Activated naive CD4-positive, alpha-beta T cell (primary cell): ENCODE measurements at regions not wholly inside any gene's neighbourhood (a gene's known extent, or its start where the extent isn't known, plus 50 kb on each side); places are given as distances from the start of the nearest gene placed in this dataset.
A peak's percentile ranks its signal among the peaks of the same experiment; 100 is the strongest.
"Not testable (repeated sequence)": the region's sequence is repeated elsewhere in the genome, so short reads cannot be mapped to it uniquely, and the experiment has no call there.

Source experiments
- DNase-seq, 4 experiments: peaks; one replicate each; lab custom pipeline; 2025; lab: John Stamatoyannopoulos, UW

DNA sequence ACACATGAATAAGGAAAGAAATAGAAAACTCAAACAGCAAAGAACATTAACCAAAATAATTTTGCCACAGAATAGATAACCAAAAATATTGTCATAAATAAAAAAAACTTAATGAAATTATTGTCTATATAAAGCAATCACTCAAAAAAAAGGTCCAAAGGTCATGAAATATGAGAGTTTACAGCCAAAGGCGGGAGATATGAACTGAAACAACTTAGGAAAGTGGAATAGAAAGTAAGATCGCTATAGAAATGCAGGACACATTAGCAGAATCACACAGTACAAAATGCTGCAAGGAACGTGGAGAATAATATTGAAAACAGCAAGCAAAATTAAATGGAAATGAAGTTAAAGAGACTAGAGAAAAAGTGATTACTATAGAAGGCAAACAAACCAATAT lies 375.0 kb upstream of the ARHGEF26 start:
- no peak for DNase-seq

DNA sequence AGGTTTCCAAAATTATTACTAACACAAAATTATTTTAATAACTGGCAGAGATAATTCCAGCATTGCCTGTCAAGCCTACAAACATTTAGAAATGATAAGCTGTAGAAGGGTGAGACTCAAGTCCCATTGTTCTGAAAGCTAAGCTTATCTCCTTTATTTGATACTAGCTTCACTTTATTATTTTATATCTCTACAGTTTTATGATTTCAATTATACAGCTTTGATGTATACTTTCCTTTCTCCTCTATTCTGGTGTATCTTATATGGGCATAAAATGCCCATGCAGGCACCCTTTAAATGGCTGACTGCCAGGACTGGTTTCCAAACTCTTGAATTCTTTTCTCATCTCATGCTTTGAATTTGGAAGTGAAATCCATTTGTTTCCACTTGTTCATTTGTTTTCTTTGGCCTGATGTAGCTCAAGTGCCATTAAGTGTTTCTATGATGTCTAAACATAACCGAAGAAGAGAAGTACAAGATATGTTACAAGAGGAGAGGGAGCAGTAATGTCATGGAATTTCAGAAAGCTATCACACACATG lies 372.1 kb upstream of the ARHGEF26 start:
- DNase-seq = no peak

DNA sequence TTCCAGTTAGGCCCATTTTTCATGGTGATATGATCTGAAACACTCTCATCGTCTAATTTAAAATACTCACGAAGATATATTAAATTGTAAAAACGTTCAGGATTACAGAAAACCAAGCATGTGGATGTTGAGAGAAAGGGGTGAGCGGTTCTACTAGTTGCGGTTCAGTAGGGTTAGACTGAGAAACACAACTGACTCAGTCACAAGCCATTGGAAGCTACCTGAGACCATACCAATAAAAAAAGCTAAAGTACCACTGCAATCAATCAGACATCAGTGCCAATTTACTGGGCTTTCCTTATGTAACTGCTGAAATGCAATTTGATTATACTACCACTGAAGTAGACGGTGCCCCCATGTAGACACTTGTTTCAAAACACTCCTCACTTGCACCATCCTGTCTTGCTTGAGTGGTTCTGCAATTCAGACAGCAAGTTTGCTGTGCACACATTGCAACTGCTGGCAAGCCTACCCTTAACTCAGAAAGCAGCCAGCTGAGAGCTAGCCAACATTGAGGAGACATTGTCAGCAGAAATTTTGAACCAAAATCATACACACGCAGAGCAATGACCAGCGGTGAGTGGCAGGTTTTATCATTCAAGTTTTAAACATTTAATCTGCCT lies 368.7 kb upstream of the ARHGEF26 start:
- DNase-seq = no peak

DNA sequence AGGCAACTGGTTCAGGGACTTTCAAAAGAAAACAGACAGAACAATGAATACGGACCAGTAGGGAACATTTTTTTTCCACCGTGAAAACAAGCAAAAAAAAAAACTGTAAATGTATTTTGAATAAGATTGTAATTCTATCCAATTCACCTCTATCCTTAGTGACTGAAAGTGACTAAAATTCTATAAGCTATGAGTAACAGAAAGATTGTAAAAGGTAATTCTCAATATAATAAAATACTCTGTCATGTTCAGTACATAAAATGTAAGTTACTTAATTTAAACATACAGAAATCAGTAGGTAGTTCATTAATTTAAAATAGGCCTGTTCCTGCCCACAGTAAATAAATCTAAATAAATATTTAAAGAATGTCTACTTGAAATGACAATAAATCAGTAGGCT lies 368.2 kb upstream of the ARHGEF26 start:
- no peak for DNase-seq

DNA sequence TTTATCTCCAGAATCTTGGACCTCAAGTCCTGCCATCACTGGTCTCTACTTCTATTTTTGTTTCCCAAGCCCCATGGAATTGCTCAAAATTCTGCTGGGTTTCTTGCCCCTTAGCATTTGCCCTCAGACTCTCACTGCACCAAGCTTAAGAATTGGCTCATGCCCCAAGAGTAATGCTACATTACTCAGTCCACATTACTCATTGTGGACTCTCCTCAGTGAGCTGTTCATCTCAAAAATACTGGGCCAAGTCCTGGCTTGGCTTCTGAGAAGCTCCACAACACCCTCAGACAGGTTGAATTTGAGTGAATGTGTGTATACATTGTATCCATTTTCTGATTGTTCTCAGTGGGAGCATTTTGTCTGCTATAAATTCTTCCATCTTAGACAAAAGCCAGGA lies 364.4 kb upstream of the ARHGEF26 start:
- DNase-seq = no peak

DNA sequence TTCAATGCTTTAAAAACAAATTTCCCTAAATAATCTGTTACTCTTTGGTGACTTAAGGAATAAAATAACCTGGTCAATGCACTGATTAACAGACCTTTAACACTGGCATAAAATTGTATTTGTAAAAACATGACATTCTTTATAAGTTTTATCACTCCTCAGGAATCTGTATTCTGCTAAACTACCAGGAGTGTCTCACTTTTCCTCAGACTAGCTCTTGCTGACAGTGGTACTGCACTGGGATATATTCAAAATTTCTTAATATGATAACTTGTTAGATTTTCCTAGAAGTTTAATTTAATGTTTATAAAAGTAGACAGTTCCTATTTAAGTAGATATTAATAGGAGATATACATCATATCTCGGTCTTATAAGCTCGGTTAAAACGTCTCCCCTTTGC lies 363.4 kb upstream of the ARHGEF26 start:
- DNase-seq = no peak

DNA sequence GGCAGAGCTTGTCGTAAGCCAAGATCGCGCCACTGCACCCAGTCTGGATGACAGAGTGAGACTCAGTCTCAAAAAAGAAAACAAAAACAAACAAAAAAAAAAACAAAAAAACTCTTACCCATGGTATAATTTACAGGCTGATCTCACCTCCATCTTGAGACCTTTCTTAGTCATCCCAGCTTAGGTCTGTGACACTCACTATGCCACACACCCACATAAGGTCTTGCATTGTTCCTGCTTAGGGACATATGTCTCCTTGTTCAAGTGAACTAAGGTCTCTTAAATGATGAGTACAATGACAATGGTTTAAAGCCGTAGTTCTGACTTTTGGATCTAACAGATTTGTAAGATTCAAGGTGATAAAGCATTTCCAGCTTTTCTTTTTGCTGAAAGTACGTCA lies 360.2 kb upstream of the ARHGEF26 start:
- DNase-seq = no peak

DNA sequence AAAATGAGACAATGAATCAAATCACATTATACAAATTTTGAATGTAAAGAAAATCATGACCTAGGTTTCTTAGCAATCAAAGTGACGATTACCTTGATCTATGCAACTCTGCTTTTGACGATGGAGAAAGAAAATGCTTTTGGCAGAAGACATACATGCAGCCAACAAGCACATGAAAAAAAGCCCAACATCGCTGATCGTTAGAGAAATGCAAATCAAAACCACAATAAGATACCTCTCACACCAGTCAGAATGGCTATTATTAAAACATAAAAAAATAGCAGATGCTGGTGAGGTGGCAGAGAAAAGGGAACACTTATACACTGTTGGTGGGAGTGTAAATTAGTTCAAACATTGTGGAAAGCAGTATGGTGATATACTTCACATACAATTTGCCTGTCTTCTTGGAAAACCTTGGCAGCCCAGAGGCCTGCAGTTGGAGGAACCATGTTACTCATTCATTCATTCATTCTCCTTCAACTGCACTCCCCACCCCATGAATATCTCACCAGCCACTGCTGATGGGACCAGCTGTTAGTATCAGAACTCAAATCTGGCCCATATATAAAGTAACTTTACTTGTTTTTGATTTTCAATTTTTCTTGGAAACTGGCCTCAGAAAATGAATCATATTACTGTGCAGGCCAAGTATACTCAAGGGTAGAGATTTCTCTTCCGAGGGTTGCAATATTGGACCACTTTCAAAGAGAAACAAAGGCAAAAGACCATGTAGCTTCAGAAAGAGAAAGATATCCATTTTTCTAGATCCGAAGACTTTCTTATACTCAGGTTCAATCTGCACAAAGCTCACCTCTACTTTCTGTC lies 358.6 kb upstream of the ARHGEF26 start:
- no peak for DNase-seq

DNA sequence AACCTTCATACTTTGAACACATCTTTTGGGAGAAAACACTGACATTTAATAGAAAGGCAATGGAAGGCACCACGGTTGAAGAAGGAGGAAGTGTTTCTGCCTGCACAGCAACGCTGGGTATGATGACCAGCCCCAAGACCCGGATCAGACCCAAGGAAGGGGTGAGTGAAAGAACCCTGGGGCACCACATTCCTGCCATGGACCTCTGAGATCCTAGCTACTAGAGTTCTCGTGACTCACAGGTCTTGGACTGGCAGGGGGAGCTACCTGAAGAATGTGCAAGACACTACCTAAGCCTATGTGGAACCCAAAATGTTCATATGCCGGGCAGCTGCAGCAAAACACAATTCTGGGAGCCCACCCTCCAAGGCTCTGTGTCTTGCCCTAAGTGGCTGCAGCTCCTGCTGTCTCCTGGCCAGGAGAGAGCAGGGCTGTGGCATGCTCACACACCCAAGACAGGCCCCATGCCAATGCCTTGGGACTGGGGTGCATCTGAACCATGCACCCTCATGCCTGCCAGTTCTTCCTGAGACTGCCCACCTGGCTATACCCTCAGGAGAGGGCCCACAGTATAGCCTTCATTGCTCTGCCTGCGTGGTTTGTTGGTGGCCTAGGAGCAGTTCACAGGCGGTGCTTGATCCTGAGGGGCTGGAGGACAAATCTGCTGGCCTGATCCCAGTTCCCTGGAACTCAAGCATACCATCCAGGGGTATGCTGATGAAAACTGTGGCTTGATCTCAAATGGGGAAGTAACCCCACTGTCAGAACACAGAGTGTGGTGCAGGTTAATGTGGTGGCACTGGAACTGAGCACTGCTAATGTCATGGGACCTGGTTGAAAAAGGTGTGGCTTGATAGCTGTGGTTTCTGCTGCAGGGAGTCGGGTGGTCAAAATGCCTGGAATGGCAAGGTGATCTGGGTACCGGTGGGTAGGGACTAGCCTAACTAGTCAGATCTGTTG lies 353.3 kb upstream of the ARHGEF26 start:
- no peak for DNase-seq

DNA sequence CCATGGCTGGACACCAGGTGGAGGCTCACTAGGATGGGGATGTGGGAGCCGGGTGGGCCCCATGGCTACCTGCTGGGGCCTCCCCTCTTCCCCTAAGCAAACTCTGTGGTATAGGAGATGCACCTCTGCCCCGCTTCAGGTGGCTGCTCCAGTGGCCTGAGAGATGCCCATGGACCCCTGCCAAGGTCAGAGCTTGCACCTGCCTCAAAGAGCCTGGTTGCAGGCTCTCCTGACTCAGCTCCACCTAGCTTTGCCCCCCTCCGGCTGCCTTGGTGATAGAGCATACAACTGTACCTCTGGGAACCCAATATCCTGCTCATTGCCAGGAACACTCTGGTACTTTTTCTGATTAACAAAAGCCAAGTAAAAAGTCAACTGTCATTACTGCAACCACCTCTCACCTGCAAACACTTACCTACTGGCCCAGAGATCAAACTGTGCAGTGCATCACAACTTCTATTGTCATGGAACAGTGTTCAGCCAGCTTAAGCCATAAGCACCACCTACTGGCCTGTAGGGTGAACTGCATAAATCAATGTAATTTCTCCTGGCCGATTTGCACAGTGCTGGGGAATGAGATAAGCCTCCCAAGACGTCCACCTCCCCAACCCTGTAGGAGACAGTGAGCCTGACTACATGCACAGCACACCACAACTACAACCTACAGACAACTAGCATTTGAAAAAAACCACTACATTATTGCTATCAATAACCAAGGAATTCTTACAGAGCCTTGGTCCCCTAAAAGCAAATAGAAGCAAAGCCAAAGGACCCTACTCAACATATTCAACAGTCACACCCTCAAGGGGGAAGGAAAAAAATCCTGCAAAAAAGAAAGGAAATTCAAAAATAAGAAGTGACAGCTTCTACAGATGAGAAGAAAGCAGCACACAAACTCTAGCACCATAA lies 352.4 kb upstream of the ARHGEF26 start:
- peak in 1 of 4 experiments; percentile 3 for DNase-seq

DNA sequence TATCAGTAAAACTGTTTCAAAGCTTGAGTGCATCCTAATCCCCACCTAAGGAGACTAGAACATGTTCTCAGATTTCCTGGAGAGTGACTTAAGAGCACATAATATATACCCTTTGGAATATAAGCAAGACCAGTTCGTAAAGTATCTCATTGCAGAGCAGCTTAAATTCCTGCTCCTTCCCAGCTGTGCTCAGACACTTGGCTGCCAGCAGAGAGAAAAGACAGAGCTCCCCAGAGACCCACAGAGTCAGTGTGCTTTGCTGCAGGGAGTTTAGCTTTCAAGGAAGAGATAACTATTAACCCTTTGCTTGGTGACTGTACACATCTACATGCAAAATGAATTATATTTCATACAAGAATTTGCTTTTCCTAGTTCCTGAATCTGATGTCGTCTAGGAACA lies 338.1 kb upstream of the ARHGEF26 start:
- no peak for DNase-seq

DNA sequence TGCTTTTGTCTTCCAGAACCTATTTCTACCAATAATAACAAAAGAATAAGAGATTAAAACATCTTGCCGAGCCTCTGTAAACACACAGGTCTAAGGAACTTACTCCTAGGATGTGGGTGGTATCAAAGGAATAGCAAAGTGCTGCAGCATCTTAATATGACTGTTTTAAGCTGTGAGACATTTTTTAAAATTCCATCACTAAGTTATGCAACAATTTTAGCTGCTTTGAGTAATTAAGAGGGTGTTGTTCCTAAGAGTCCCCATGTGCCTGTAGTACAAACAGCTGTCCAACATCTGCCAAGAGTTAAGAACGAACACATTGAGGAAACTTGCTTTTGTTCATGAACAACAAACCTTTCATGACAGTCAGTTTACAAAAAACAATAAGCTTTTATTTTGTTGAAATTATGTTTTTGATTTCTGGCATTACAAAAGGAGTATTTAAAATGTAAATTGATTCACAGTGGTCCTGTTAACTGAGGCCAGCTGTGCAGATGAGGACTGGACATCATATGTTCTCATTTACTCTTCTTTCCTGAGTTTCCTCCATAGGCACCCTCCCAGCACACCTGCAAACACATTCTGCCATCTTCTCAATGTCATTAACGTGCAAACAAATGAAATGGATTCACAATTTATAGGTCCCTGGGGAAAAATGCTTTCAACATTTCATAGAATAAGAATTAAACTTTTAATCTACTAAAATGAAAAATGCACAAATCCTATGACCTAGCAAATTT lies 337.3 kb upstream of the ARHGEF26 start:
- no peak for DNase-seq

DNA sequence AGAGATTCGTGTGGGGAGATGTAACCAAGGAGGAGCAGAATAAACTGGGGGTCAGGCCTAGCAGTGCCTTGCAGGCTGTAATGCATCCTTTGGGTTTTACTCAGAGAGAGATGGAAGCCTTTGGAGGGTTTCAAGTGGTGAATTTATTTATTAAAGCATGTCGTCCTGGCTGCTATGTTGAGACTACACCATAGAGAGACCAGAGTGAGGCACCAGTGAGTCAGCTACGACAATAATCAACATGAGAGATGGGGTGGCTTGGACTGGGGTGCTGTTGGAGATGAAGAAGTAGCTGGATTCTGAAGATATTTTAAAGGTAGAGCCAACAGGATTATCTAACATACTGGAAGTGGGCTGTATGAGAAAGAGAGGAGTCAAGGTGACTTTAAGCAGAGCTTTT lies 335.3 kb upstream of the ARHGEF26 start:
- DNase-seq = no peak

DNA sequence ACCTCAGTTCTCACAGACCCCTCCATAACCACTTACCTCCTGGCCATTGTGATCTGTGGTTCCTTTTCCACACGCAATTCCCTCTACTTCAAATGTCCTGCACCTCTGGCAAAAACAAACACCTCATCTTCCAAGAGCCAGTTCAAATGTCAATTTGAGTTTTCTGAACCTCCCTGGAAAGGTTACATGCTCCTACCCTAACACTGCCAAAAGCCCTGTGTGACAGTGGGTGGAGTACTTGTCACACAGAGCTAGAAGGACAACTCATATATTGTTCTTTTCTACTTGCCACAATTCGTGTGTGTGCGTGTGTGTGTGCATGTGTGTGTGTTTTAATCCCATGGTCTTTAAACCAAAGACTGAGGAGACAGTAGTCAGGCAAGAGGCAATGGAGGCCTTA lies 331.8 kb upstream of the ARHGEF26 start:
- no peak for DNase-seq

DNA sequence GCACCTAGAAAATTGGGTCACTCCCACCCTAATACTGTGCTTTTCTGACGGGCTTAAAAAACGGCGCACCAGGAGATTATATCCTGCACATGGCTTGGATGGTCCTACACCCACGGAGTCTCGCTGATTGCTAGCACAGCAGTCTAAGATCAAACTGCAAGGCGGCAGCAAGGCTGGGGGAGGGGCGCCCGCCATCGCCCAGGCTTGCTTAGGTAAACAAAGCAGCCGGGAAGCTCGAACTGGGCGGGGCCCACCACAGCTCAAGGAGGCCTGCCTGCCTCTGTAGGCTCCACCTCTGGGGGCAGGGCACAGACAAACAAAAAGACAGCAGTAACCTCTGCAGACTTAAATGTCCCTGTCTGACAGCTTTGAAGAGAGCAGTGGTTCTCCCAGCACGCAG lies 324.1 kb upstream of the ARHGEF26 start:
- not testable (repeated sequence) for DNase-seq

DNA sequence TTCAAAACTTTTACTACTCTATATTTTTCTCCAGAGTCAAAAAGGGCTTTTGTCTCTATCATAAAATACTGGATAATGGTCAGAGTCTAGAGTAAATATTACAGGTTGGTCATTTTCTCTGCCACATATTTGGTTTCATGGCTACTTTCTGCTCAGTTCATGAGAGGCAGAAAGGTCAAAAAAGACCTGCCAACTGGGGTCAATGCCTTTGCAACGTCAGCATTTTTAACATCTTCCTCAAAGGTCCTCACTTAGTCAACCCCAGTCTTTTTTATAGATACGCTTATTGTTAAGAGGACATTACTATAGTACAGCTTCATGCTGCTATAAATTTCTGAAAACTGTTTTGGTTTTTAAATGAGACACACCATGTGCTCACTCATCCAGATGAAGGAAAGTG lies 312.1 kb upstream of the ARHGEF26 start:
- DNase-seq = no peak

DNA sequence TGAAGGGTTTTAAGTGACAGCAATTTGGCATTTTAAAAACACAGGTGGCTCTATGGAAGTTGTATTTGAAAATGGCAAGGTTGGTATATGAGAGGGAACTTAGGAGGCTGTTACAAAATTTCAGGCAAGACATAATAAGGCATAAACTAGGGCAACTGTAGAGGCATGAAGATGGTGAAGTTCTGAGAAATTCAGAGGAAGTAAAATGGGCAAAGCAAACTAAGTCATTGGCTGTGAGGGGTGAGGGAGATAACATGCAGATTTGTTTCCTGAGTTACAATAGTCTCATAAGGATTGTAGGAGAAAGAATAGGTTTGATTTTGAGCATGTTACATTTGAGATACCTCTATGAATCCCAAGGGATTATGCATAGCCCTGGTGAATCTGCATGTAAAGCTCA lies 302.9 kb upstream of the ARHGEF26 start:
- DNase-seq = no peak

DNA sequence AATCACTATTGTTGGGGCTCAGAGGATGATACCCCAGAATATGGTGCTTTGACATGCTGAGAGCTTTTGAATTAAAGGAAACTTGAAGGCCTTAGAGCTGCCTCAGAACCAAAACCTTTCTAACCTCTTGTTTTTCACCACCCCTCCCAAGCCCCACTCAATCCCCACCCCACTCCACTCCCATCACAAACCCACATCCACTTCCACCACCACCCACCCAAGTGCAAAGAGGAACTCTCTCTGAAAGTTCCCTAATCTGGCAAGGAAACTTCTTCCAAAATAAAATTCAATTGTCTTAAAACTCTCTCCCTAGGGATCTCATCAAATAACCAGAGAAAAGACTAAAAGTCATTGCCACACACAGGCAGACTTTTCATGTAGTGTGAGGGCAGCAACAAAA lies 301.2 kb upstream of the ARHGEF26 start:
- no peak for DNase-seq

DNA sequence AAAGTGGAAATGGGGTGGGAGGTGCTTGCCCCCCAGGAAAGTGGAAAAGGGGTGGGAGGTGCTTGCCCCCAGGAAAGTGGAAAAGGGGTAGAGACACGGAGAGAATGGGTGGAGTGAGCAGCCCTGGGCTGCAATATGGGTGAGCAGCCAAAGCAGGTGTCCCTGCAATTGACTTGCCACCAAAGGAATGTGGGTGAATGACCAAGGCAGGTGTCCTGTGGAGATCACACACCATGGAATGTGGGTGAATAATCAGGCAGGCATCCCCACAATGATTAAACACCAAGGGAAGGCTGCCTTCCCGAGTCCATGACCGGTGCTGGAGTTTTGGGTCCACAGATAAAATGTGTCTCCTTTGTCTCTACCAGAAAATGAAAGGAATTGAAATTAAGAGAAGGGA lies 292.8 kb upstream of the ARHGEF26 start:
- not testable (repeated sequence) for DNase-seq

DNA sequence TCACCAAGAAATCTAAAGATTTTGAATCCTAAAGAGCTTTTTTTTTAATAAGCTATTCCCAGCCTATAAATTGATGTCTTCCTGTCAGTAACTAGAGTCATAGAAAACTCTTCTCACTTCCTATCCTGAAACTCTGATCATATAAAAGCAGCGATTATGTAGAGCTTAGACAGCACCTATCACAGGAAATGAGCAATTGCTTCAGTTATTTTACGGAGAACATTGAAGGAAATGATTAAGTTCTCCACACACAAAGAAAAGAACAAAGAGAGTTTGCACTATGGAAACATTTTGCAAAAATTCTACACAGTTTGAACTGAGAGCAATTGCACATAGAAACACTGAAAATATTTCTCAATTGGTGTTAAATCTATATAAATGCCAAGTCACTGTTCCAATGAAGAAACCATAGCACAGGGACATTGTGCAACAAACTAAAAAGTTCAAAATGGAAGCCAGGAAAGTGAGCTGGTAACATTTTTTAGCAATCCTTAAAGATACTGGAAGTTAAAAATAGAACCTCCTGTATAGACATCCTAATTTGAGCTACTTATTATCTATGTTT lies 291.5 kb upstream of the ARHGEF26 start:
- DNase-seq = no peak
